GM06990 (cell line): ENCODE measurements at regions not wholly inside any gene's neighbourhood (a gene's known extent, or its start where the extent isn't known, plus 50 kb on each side); places are given as distances from the start of the nearest gene placed in this dataset.

Experiments used
- DNase-seq: peaks from one replicate; pipeline ENCODE4 v3.0.0-alpha.2; 2011; ENCODE audit not compliant: insufficient read length; ENCODE audit errors: extremely low read depth
- H3K27me3 ChIP-seq: replicated peaks from 2 replicates; pipeline ENCODE4 v1.6.0; 2011; ENCODE audit warnings: low read length; ENCODE audit not compliant: control insufficient read depth, insufficient read depth
- H3K36me3 ChIP-seq: 2 replicates; pipeline ENCODE4 v1.5.1; 2011; ENCODE audit warnings: low read length; ENCODE audit not compliant: control insufficient read depth, insufficient read depth
- H3K4me3 ChIP-seq: replicated peaks from 2 replicates; pipeline ENCODE4 v1.5.1; 2011; ENCODE audit warnings: low read depth, mild to moderate bottlenecking, control low read depth, low read length
- CTCF ChIP-seq: IDR thresholded peaks from 2 replicates; pipeline ENCODE4 v1.5.1; 2011; ENCODE audit warnings: low read length, control low read depth, mild to moderate bottlenecking, inconsistent platforms; ENCODE audit not compliant: insufficient read depth, poor library complexity, severe bottlenecking

- no peak for TF ChIP-seq CTCF
- no peaks in the 10 kb centered on the region for H3K36me3 ChIP-seq
- H3K27me3 ChIP-seq, result no peaks in the 10 kb centered on the region
- H3K4me3 ChIP-seq, result no peak overlapping the region
- DNase-seq, result no peak
These were observed 79.1 kb upstream of the FSTL4 start for GRCh38 chr5:133691448-133691847.

GRCh38 chr5:133690746-133691145 lies 78.4 kb upstream of the FSTL4 start:
- DNase-seq, result no peak
- no peaks in the 10 kb centered on the region for H3K36me3 ChIP-seq
- TF ChIP-seq CTCF, result no peak
- no peak overlapping the region for H3K4me3 ChIP-seq
- no peaks in the 10 kb centered on the region for H3K27me3 ChIP-seq

DNA sequence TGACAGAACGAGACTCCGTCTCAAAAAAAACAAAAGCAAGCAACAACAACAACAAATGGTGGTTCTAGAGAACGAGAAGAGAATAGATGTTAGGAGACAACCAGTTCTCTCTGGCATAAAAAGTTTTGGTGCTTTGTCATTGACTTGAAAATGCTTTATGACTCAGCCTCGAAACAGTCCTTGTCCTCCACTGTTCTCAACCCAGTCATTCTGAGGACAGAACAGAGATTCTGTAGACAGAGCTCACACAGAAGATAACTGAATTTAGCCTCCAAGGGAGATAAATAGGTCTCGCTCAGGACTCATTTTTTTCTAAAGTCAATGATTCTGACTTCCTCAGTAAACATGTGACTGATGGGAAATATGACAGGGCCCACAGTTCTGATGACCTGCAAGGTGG lies 76.0 kb upstream of the FSTL4 start:
- no peak for TF ChIP-seq CTCF
- Histone ChIP-seq H3K36me3 (no peaks in the 10 kb centered on the region), H3K4me3 (no peak overlapping the region), H3K27me3 (no peaks in the 10 kb centered on the region)
- DNase-seq, result peak; percentile 34

DNA sequence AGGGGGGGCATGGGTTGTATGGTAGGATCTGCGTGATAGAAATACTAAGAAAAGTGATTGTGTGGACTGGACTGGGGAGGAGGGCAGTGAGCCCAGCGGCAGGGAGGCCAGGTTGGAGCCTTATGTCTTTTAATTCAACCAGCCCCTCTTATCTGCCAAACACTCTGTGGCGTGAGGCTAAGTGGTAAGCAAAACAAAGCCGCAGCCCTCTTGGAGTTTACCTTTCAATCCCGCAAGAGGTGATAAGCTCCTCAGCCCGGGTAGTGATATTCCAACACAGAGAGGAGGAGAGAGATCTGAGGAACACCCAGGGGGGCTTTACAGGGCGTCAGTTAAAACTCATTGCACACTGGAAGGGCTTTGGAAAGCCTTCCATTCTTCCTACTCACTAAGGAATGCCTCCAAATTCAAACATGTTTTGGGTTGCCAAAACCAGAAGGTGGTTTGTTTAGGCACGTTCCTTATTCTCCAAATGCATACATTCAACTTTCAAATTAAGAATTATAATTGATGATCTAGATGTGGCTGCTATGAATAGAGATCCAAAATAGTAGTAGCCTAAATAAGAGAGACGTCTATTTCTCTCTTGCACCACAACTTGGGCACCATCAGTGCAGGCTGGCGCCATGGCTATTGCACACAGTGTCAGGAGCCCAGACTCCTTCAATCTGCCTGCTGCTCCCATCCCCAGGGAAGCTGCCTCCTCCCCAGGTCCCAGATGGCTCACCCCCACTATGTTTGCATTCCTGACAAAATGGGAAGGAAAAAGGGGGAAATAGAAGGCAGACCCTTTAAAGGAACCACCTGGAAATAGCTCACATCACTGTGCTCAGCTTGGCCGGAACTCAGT lies 75.1 kb upstream of the FSTL4 start:
- H3K27me3 ChIP-seq, result no peaks in the 10 kb centered on the region
- H3K36me3 ChIP-seq, result no peaks in the 10 kb centered on the region
- no peak for TF ChIP-seq CTCF
- no peak overlapping the region for H3K4me3 ChIP-seq
- DNase-seq, result no peak

DNA sequence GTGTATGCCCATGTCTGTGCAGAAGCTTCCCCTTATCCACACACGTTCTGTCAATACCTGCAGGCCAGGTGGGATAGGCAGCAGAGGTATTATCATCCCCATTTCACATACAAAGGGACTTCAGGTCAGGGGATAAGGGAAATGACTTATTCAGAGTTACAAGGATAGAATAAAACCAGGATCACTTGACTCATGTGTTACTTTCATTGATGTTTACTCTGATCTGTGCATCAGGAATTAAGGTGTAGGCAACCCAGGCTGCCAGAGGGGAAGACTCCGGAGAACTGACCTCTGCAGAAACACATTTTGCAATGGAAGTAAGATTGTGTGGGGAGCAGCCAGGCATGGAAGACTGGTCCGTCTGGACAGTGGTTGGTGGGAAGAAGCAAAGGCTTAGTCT lies 74.2 kb upstream of the FSTL4 start:
- TF ChIP-seq CTCF, result no peak
- Histone ChIP-seq H3K36me3 (no peaks in the 10 kb centered on the region), H3K27me3 (no peaks in the 10 kb centered on the region)

More for the DNA sequence above, 74.2 kb upstream of the FSTL4 start:
- no peak overlapping the region for H3K4me3 ChIP-seq
- DNase-seq, result no peak
